Heart left ventricle (tissue), 13 donors: ENCODE measurements at regions not wholly inside any gene's neighbourhood (a gene's known extent, or its start where the extent isn't known, plus 50 kb on each side); places are given as distances from the start of the nearest gene placed in this dataset.

ENCODE experiments used
- POLR2A ChIP-seq, 2 donors: fragments of 450-650 bp; IDR thresholded peaks; one replicate each; pipeline ENCODE4 v1.6.1; 2017; ENCODE audit warnings: antibody characterized with exemption in 2 of 2, mild to moderate bottlenecking in 2 of 2, moderate library complexity in 2 of 2
- TF ChIP-seq, protein P1 (sequence below), 12 donors: fragments of 200-600 bp; sonication (generic) in 4 of 12; IDR thresholded peaks; one replicate each; pipeline versions ENCODE4 v1.5.0 to v1.8.0; 2018 to 2022; ENCODE audit warnings: antibody characterized with exemption in 12 of 12, mild to moderate bottlenecking in 5 of 12
- donor health status: ischemic (EF 13 %, LVEDD 7.1; RV severe dilation, severe dysfunction).
- donor health status: DM: no; HTN: yes; CAD: no.
- donor health status: DM: no; HTN: no; CAD: no.
- donor health status: ischemic (EF 25% LVEDD 6.9; RV normal size, moderate dysfunction).
- donor health status: ischemic (EF 25% LVEDD 5.7; RV mildly dilated, moderate dysfunction).
- donor health status: ischemic (EF 35%, LVEDD 5.7; RV mildly dilated, moderate dysfunction).
- donor health status: nonischemic (EF 11% LVEDD 7.7; RV severe dilation, severe dysfunction).
- donor health status: DM: yes; HTN: yes; CAD: no.
- donor health status: PGD.
- donor health status: ischemic (EF 29% LVEDD 5.4; RV normal size, mild dysfunction).
- donor health status: nonischemic (EF 23%, LVEDD 6.1; RV moderate dilation, normal function).

GRCh38 chr1:14160781-14161180 lies 437.7 kb upstream of the KAZN start:
- TF ChIP-seq, protein P1, sequence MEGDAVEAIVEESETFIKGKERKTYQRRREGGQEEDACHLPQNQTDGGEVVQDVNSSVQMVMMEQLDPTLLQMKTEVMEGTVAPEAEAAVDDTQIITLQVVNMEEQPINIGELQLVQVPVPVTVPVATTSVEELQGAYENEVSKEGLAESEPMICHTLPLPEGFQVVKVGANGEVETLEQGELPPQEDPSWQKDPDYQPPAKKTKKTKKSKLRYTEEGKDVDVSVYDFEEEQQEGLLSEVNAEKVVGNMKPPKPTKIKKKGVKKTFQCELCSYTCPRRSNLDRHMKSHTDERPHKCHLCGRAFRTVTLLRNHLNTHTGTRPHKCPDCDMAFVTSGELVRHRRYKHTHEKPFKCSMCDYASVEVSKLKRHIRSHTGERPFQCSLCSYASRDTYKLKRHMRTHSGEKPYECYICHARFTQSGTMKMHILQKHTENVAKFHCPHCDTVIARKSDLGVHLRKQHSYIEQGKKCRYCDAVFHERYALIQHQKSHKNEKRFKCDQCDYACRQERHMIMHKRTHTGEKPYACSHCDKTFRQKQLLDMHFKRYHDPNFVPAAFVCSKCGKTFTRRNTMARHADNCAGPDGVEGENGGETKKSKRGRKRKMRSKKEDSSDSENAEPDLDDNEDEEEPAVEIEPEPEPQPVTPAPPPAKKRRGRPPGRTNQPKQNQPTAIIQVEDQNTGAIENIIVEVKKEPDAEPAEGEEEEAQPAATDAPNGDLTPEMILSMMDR (IDR thresholded peaks at IDR 0.05), result no peak
- TF ChIP-seq POLR2A (IDR thresholded peaks at IDR 0.05), result no peak
